Neural crest cell (in vitro differentiated cells): ENCODE measurements at regions not wholly inside any gene's neighbourhood (a gene's known extent, or its start where the extent isn't known, plus 50 kb on each side); places are given as distances from the start of the nearest gene placed in this dataset.
A peak's percentile ranks its signal among the peaks of the same experiment; 100 is the strongest.

ENCODE experiments used
- DNase-seq: peaks from one replicate; pipeline ENCODE4 v3.0.0; 2021; ENCODE audit warnings: low read depth, mixed read lengths, low spot score
- H3K27ac Mint-ChIP-seq: one replicate; pipeline ENCODE4 v1.8.0; 2021; ENCODE audit warnings: mild to moderate bottlenecking, mixed read lengths; ENCODE audit not compliant: unreplicated experiment
- H3K27me3 Mint-ChIP-seq: 2 replicates; pipeline ENCODE4 v1.8.0; 2021; ENCODE audit warnings: low read depth, mild to moderate bottlenecking, mixed read lengths
- H3K36me3 Mint-ChIP-seq: 2 replicates; pipeline ENCODE4 v1.8.0; 2021; ENCODE audit warnings: low read depth, mild to moderate bottlenecking, mixed read lengths
- H3K4me1 Mint-ChIP-seq: 2 replicates; pipeline ENCODE4 v1.8.0; 2021; ENCODE audit warnings: mixed read lengths
- H3K4me3 Mint-ChIP-seq: one replicate; pipeline ENCODE4 v1.8.0; 2021; ENCODE audit warnings: mild to moderate bottlenecking, mixed read lengths
- H3K9me3 Mint-ChIP-seq: 2 replicates; pipeline ENCODE4 v1.8.0; 2021; ENCODE audit warnings: mixed read lengths
- CTCF ChIP-seq: fragments of 200-600 bp; sonication (generic); conservative IDR thresholded peaks from 2 replicates; pipeline ENCODE4 v1.5.0; 2021; ENCODE audit warnings: antibody characterized with exemption, mild to moderate bottlenecking

GRCh38 chr19:46951171-46951986, 68.3 kb upstream of the NPAS1 start:
- no peak for DNase-seq

GRCh38 chr19:46952874-46953273, 66.8 kb upstream of the NPAS1 start:
- DNase-seq: no peak
- Mint-ChIP-seq H3K27ac (no peak overlapping the region), H3K4me3 (no peak overlapping the region), H3K4me1 (peaks cover 49% of the 10 kb centered on the region), H3K36me3 (peaks cover 22% of the 10 kb centered on the region), H3K9me3 (peaks cover 2% of the 10 kb centered on the region), H3K27me3 (no peaks in the 10 kb centered on the region)
- no peak for TF ChIP-seq CTCF

More at GRCh38 chr19:46951171-46951986, 68.3 kb upstream of the NPAS1 start:
- no peak overlapping the region for H3K4me3 Mint-ChIP-seq
- H3K27ac Mint-ChIP-seq: peak overlapping the region; percentile 37
- no peaks in the 10 kb centered on the region for H3K27me3 Mint-ChIP-seq
- peaks cover 23% of the 10 kb centered on the region for H3K36me3 Mint-ChIP-seq
- no peak for TF ChIP-seq CTCF
- peaks cover 2% of the 10 kb centered on the region for H3K9me3 Mint-ChIP-seq
- peaks cover 48% of the 10 kb centered on the region for H3K4me1 Mint-ChIP-seq

- H3K27me3 Mint-ChIP-seq: no peaks in the 10 kb centered on the region
- no peaks in the 10 kb centered on the region for H3K9me3 Mint-ChIP-seq
- no peak overlapping the region for H3K4me3 Mint-ChIP-seq
Observed at GRCh38 chr19:46953955-46954501, 65.6 kb upstream of the NPAS1 start.

GRCh38 chr19:46954502-46954992, 65.1 kb upstream of the NPAS1 start:
- H3K4me3 Mint-ChIP-seq: no peak overlapping the region
- DNase-seq: no peak
- H3K36me3 Mint-ChIP-seq: peaks cover 15% of the 10 kb centered on the region
- no peak for TF ChIP-seq CTCF
- no peaks in the 10 kb centered on the region for H3K9me3 Mint-ChIP-seq
- no peaks in the 10 kb centered on the region for H3K27me3 Mint-ChIP-seq
- peaks cover 56% of the 10 kb centered on the region for H3K4me1 Mint-ChIP-seq
- H3K27ac Mint-ChIP-seq: no peak overlapping the region

More at GRCh38 chr19:46953955-46954501, 65.6 kb upstream of the NPAS1 start:
- Mint-ChIP-seq H3K36me3 (peaks cover 18% of the 10 kb centered on the region), H3K4me1 (peaks cover 56% of the 10 kb centered on the region), H3K27ac (peak overlapping the region; percentile 40)
- no peak for DNase-seq
- TF ChIP-seq CTCF: no peak

- TF ChIP-seq CTCF: no peak
- DNase-seq: no peak
- H3K27me3 Mint-ChIP-seq: no peaks in the 10 kb centered on the region
- H3K27ac Mint-ChIP-seq: no peak overlapping the region
- H3K9me3 Mint-ChIP-seq: no peaks in the 10 kb centered on the region
- peaks cover 15% of the 10 kb centered on the region for H3K36me3 Mint-ChIP-seq
- H3K4me1 Mint-ChIP-seq: peaks cover 56% of the 10 kb centered on the region
- no peak overlapping the region for H3K4me3 Mint-ChIP-seq
Observed at GRCh38 chr19:46954993-46955812, 64.4 kb upstream of the NPAS1 start.
